ENCODE measurements at regions not wholly inside any gene's neighbourhood (a gene's known extent, or its start where the extent isn't known, plus 50 kb on each side); places are given as distances from the start of the nearest gene placed in this dataset.

DNA sequence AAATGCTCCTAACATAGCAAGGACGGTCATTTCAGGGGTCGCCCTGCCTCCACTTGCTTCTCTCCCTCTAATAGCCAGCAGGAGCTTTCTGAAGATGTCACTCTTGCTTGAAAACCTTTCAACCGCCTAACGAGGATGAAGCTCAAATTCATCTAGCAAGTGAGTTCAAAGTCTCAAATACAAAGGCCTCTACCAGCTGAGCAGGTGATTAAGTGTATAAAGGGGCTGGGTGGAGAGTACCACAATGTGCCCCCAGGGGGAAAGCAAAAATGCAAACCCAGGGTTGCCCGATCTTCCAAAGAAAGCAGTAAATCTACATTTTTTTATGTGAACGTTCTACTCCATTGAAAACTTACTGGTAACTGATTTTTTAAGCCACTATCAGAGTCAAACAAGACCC lies 50.4 kb upstream of the GRIP2 start:
- DNase-seq, result no peak

DNA sequence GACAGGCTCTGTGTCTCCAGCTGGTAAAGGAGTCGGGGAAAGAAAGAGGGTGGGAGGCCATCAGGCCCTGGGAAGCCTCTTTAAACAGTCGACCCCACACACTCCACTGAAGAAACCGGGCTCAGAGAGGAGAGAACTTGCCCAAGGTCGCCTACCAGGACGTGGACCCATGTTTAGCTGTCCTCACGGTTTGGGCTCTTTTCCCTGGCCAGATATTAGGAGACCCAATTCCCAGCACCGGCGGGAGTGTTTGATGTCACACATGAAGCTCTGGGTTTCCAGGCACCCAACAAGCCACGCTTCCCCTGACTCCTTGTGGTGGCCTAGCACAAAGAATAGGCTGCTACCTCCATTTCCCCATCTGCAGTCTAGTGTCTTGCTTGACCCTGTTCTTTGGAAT lies 52.2 kb upstream of the GRIP2 start:
- DNase-seq, result no peak

DNA sequence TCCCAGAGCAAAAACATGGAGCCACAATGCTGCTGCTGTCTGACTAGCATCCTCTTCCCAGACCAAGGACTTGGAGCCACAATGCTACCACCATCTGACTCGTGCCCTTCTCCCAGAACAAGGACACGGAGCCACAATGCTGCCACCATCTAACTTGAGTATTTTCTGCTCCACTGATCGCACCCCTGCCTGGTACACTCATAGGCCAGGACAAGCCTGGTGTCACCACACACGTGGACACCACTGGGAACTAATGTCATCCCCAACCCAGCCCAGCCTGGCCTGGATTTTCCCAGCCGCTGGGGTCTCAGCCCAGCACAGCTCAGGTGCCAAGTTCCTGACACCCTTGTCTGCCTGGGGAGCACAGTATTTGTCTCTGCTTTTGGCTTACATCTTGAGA lies 52.7 kb upstream of the GRIP2 start:
- no peak for DNase-seq

DNA sequence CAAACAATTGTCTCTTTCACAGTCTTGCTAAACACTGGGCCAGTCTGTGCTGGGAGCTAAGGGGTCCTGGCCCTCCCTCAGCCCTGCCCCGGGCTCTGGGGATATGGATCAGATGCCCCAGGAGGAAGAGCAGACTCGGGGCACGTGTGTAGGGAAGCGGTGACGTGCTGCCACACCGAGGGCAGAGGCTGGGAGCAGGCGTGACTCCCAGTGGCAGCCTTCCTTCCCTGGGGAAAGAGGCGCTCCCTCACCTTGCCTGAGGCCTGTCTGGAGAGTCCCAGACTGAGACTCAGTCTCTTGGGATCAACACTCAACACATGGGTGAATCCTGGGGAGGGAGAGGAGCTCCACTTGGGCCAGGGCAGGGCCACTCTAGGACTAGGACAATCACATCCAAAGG lies 54.1 kb upstream of the GRIP2 start:
- no peak for DNase-seq

DNA sequence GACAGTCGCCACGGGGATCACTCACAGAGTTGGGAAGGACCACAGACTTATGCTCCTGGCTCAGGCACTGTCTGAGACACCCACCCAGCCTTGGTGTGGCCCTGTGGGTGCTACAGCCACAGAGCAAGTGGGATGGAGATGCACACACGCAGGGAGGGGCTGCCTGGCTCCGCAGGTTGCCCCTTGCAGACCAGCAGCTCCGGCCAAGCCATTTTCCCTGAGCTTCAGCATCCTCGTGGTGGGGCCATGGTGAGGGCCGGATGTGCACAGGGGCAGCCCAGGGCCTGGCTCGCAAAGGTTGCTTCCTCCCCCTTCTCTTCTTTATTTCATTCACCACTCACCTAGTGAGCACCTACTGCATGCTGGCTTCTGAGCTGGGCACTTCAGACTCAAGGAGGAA lies 55.4 kb upstream of the GRIP2 start:
- no peak for DNase-seq

DNA sequence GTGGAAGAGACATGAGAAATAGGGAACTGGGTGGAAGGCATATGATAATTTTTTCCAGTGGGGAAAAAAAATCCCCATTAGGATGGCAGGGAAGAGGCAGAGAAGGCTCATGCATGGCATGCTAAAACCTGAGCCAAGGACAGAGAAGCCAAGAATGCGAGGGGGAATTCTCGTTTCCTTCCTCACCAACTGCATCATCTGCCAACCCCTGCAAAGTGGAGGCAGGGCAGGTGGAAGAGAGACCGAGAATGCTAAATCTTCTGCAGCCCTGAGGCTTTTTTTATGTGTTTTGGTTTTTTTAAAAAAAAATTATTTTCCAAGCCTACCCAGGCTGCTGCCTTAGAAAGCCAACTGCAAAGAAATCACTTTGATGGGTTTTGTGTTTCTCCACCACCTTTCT lies 54.3 kb upstream of the CCDC174 start:
- no peak for DNase-seq

DNA sequence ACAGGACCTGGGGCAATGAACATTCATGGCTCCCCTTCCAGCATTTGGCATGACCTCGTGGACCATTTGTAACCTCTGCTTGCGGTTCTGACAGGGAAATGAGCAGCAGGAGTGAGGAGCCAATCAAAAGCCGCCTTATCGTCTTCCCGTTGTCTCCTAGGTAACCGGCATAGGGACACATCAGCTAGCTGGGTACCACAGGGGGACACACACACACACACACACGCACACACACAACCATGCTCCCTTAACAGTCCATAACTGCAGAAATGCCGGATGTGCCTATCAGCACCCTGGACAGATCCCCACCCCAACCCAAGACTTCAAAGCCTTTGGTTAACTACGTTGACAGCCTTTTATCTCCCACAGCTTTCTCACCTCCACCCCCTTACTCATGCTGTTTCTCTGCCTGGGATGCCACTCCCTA lies 53.4 kb upstream of the CCDC174 start:
- DNase-seq, result peak in 3 of 5 experiments; percentile 3 to 65 (median 14)

DNA sequence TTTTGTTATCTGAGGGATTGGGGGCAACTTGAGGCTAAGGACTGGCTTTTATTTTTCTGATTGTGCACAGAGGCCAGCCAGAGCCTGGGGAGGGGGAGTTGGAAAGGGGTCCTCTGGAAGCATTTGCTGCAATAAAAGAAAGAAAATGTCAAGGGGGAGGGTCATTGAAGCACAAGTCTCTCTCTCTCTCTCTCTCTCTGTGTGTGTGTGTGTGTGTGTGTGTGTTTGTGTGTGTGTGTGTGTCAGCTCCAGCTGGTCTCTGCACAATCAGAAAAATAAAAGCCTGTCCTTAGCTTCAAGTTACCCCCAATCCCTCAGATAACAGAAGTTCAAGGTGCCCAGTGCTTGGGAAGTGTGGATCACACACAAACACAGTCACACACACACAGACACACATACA lies 52.1 kb upstream of the CCDC174 start:
- no peak for DNase-seq

DNA sequence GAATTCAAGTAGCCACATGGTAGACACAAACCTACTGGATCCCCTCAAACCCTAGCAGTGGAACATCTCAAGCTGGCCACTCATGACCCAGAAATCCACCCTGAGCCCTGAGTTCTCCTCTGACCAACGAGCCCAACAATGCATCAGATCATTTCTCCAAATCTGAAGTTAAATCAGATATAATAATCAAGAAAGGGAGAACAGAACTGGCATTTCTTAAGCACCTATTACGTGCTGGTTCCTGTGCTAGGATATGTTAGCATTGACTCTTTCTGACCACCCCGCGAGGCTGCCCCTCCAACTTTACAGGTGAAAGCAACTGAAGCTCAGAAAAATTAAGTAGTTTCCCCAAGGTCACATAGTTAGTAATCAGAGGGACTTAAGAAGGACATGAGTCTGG lies 51.5 kb upstream of the CCDC174 start:
- no peak for DNase-seq

DNA sequence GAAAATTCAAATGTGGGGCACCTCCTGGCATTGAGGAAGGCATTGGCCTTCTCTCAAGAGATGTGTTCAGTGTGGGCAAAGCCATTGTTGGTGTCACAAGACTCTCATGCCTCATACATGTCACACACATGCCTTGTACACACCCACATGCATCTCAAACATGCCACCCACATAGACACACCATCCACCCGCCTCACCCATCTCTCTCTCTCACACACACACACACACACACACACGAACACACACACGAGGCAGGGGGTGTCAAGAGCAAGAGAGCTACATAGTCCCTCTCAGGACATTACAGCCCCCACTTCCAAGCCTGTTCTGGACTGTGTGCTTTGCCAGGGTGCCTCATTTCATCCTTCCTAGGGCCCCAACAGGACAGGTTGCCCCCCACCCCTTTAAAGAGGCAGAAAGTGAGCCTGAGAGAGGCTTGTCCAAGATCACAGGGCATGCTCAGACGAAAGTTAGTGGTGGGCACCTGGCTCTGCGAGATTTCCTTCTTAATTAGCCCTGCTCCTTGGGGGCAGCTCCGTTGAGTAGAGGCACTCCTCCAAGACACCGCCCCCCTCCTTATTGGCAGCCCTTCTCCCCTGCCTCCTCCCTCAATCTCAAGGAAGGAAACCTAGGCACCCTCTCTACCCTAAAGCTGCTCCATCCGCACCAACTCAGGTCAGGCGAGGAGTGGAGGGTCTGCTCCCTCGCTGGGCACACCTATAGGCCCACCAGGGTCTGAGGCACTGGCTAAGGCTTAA lies 50.5 kb upstream of the CCDC174 start:
- DNase-seq, result no peak

DNA sequence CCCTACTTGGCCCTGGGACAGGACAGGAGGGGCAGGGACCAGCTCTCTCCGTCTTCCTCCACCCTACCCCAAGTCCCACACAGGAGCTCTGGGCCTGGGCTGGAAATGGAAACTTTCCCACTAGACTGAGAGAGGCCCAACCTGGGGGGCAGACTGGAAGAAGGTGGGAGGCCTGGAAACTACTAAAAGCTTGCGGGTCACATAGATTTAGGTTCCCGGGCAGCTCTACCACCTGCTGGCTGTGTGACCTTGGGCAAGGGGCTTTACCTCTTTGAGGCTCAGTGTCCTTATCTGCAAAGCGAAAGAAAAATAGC lies 49.9 kb upstream of the CCDC174 start:
- no peak for DNase-seq
